Caco-2 (cell line): ENCODE measurements at regions not wholly inside any gene's neighbourhood (a gene's known extent, or its start where the extent isn't known, plus 50 kb on each side); places are given as distances from the start of the nearest gene placed in this dataset.

Experiments
- BruUV-seq: library from RNA; stranded (reverse); fragments of 400-500 nt; replicated peaks from 2 replicates; lab custom pipeline; 2021; lab: Mats Ljungman, UMichigan
- CTCF ChIA-PET: fragments of 300-600 bp; sonication (Branson Sonifier 250); formaldehyde crosslinking; loops from one replicate; lab custom pipeline; 2022; ENCODE audit warnings: antibody characterized with exemption; lab: Charles Lee
- POLR2A ChIA-PET: fragments of 300-600 bp; sonication (Branson Sonifier 250); formaldehyde crosslinking; loops from one replicate; lab custom pipeline; 2022; ENCODE audit warnings: antibody characterized with exemption; lab: Charles Lee
- DNase-seq, 2 experiments: peaks; one replicate each; pipeline versions ENCODE4 v3.0.0 to v3.0.0-alpha.2; 2020 to 2022
- H3K27me3 ChIP-seq: replicated peaks from 2 replicates; pipeline ENCODE4 v1.6.0; 2011; ENCODE audit warnings: low read length; ENCODE audit not compliant: control insufficient read depth, insufficient read depth
- H3K36me3 ChIP-seq: 2 replicates; pipeline ENCODE4 v1.5.1; 2011; ENCODE audit warnings: low read length; ENCODE audit not compliant: control insufficient read depth, insufficient read depth
- H3K4me1 ChIP-seq: fragments of 250-450 bp; sonication (Bioruptor Pico); 2 replicates; pipeline ENCODE4 v1.5.1; 2020; ENCODE audit warnings: mild to moderate bottlenecking
- H3K4me3 ChIP-seq: 2 replicates; pipeline ENCODE4 v1.5.1; 2011; ENCODE audit warnings: low read depth, mild to moderate bottlenecking, control low read depth, low read length
- H3K9me3 ChIP-seq: fragments of 250-450 bp; sonication (Bioruptor Pico); 2 replicates; pipeline ENCODE4 v1.5.1; 2020; ENCODE audit warnings: mild to moderate bottlenecking, moderate library complexity
- H3K27ac Mint-ChIP-seq: one replicate; pipeline ENCODE4 v1.8.0; 2022; ENCODE audit warnings: mixed read lengths; ENCODE audit not compliant: unreplicated experiment
- H3K27me3 Mint-ChIP-seq: one replicate; pipeline ENCODE4 v1.8.0; 2022; ENCODE audit warnings: mixed read lengths; ENCODE audit not compliant: insufficient read depth, unreplicated experiment
- H3K36me3 Mint-ChIP-seq: one replicate; pipeline ENCODE4 v1.8.0; 2022; ENCODE audit warnings: mild to moderate bottlenecking, mixed read lengths; ENCODE audit not compliant: insufficient read depth, unreplicated experiment
- H3K4me1 Mint-ChIP-seq: one replicate; pipeline ENCODE4 v1.8.0; 2022; ENCODE audit warnings: low read depth, mixed read lengths; ENCODE audit not compliant: unreplicated experiment
- H3K4me3 Mint-ChIP-seq: one replicate; pipeline ENCODE4 v1.8.0; 2022; ENCODE audit warnings: mild to moderate bottlenecking, moderate library complexity, mixed read lengths; ENCODE audit not compliant: unreplicated experiment
- H3K9me3 Mint-ChIP-seq: one replicate; pipeline ENCODE4 v1.8.0; 2022; ENCODE audit warnings: mixed read lengths; ENCODE audit not compliant: unreplicated experiment
- intact Hi-C: fragments of 100-400 bp; cut with micrococcal nuclease; formaldehyde crosslinking; loops from one replicate; pipeline ENCODE4 v1.10.0; 2022; ENCODE audit not compliant: unreplicated experiment
- TF ChIP-seq, protein P1 (sequence below), 2 experiments: fragments of 200-600 bp in 1 of 2; IDR thresholded peaks; 1 replicate in 1 of 2; 2 replicates in 1 of 2; pipeline versions ENCODE4 v1.5.1 to v1.8.0; 2011 to 2022; ENCODE audit warnings: antibody characterized with exemption in 1 of 2, control low read depth in 1 of 2, inconsistent platforms in 1 of 2, low read depth in 1 of 2, low read length in 1 of 2, mild to moderate bottlenecking in 1 of 2, moderate library complexity in 1 of 2; ENCODE audit not compliant: insufficient read depth in 1 of 2, severe bottlenecking in 1 of 2, unreplicated experiment in 1 of 2

DNA sequence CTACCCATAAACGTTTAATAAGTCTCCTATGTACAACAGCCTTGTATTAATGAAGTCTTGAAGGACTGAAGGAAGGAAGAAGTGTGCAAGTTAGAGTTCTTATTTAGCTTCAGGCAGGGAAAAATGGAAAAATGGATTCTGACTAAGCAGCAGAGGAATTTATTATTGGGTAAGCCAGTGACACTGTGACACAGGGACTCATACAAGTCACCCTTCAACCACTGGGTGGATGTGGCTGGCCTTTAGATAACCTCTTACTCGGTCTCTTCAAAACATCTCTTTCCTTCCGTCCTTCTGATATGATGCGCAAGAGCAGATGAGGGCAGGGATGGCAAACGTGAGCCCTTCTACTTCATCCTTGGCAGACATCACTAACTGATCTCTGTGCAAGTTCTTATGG, 145.6 kb downstream of the DHX35 start:
- H3K9me3 ChIP-seq: peaks cover 6% of the 10 kb centered on the region; the same call in 1 of the 2 replicates
- H3K27me3 Mint-ChIP-seq: peaks cover 20% of the 10 kb centered on the region
- no peaks in the 10 kb centered on the region for H3K36me3 ChIP-seq
- H3K9me3 Mint-ChIP-seq: peaks cover 13% of the 10 kb centered on the region
- intact Hi-C loops: no loop called here
- H3K4me1 ChIP-seq: peaks cover 9% of the 10 kb centered on the region; the same call in 1 of the 2 replicates
- DNase-seq: peak in 1 of 2 experiments; percentile 20
- H3K4me3 Mint-ChIP-seq: no peak overlapping the region
- no peak overlapping the region for H3K4me3 ChIP-seq
- TF ChIP-seq, protein P1, sequence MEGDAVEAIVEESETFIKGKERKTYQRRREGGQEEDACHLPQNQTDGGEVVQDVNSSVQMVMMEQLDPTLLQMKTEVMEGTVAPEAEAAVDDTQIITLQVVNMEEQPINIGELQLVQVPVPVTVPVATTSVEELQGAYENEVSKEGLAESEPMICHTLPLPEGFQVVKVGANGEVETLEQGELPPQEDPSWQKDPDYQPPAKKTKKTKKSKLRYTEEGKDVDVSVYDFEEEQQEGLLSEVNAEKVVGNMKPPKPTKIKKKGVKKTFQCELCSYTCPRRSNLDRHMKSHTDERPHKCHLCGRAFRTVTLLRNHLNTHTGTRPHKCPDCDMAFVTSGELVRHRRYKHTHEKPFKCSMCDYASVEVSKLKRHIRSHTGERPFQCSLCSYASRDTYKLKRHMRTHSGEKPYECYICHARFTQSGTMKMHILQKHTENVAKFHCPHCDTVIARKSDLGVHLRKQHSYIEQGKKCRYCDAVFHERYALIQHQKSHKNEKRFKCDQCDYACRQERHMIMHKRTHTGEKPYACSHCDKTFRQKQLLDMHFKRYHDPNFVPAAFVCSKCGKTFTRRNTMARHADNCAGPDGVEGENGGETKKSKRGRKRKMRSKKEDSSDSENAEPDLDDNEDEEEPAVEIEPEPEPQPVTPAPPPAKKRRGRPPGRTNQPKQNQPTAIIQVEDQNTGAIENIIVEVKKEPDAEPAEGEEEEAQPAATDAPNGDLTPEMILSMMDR (IDR thresholded peaks at IDR 0.05; ENCODE audit: insufficient read depth in 1 of 2, low read depth in 1 of 2, low read length in 1 of 2, severe bottlenecking in 1 of 2, unreplicated experiment in 1 of 2): no peak
- POLR2A ChIA-PET: no interaction called here
- no peaks in the 10 kb centered on the region; the same call in 1 of the 2 replicates for H3K27me3 ChIP-seq
- H3K36me3 Mint-ChIP-seq: no peaks in the 10 kb centered on the region
- H3K27ac Mint-ChIP-seq: no peak overlapping the region
- peaks cover 12% of the 10 kb centered on the region for H3K4me1 Mint-ChIP-seq
- no TSS peak for BruUV-seq
- CTCF ChIA-PET: no interaction called here

DNA sequence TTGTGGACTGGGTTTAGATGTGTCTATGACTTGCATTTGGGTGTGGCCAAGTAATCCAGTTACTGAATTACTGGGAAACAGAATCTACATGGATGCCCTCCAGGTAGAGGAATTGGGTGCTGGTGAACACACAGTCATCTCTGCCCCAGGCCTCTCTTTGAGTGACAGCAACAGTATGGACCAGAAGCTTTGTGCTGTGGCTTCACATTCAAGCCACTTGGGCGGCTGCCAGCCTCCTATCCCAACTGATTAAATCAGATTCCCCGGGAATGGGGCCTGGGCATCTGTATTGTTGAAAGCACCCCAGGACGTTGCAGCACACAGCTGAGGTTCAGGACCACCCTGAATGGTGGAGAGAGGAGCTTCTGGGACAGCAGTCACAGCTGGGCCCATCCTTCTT, 144.6 kb downstream of the DHX35 start:
- Mint-ChIP-seq H3K27me3 (peaks cover 17% of the 10 kb centered on the region), H3K36me3 (no peaks in the 10 kb centered on the region), H3K27ac (no peak overlapping the region), H3K4me3 (no peak overlapping the region), H3K9me3 (peaks cover 14% of the 10 kb centered on the region), H3K4me1 (peaks cover 6% of the 10 kb centered on the region)
- Histone ChIP-seq H3K4me3 (no peak overlapping the region), H3K4me1 (peaks cover 9% of the 10 kb centered on the region; the same call in 1 of the 2 replicates), H3K36me3 (no peaks in the 10 kb centered on the region), H3K27me3 (no peaks in the 10 kb centered on the region; the same call in 1 of the 2 replicates), H3K9me3 (peaks cover 6% of the 10 kb centered on the region; the same call in 1 of the 2 replicates)
- no TSS peak for BruUV-seq
- intact Hi-C loops: no loop called here
- CTCF ChIA-PET: interaction anchor here (0.5 to 0.6 kb wide), 2 partner anchors 23 to 311 kb away, joined by 3 to 7 read pairs; no protein-coding TSS in a partner anchor
- DNase-seq: no peak
- POLR2A ChIA-PET: no interaction called here
- TF ChIP-seq, protein P1 (IDR thresholded peaks at IDR 0.05; ENCODE audit: insufficient read depth in 1 of 2, low read depth in 1 of 2, low read length in 1 of 2, severe bottlenecking in 1 of 2, unreplicated experiment in 1 of 2): no peak

DNA sequence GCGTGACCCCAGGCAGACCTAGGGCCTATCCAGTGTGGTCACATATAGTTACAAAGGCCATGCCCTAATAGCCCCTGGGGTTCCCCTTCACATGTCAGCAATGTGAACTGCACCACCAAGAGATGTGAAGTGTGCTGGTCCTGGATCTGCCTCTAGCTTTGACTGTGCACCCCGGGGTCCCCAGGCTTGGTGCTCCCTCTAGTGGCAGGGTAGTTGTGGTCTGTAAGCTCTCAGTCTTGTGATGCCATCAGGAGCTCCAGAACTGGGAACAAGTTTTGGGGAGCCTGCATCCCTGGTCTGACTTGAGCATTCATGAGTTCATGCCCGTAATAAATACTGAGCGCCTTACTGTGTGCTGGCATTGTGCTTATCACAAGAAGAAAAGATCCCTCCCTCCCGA, 143.4 kb downstream of the DHX35 start:
- TF ChIP-seq, protein P1 (IDR thresholded peaks at IDR 0.05; ENCODE audit: insufficient read depth in 1 of 2, low read depth in 1 of 2, low read length in 1 of 2, severe bottlenecking in 1 of 2, unreplicated experiment in 1 of 2): peak; percentile 29 to 35
- Mint-ChIP-seq H3K27me3 (peaks cover 9% of the 10 kb centered on the region), H3K4me3 (no peak overlapping the region), H3K27ac (no peak overlapping the region), H3K4me1 (peaks cover 6% of the 10 kb centered on the region), H3K9me3 (peaks cover 14% of the 10 kb centered on the region), H3K36me3 (no peaks in the 10 kb centered on the region)
- BruUV-seq: no TSS peak
- DNase-seq: no peak
- H3K27me3 ChIP-seq: no peaks in the 10 kb centered on the region; the same call in 1 of the 2 replicates
- intact Hi-C loops: no loop called here
- H3K9me3 ChIP-seq: peaks cover 6% of the 10 kb centered on the region; the same call in 1 of the 2 replicates
- no peaks in the 10 kb centered on the region for H3K36me3 ChIP-seq
- POLR2A ChIA-PET: no interaction called here
- H3K4me1 ChIP-seq: peaks cover 9% of the 10 kb centered on the region; the same call in 1 of the 2 replicates
- H3K4me3 ChIP-seq: no peak overlapping the region
- CTCF ChIA-PET: no interaction called here
